GM12874 (cell line): ENCODE measurements at regions not wholly inside any gene's neighbourhood (a gene's known extent, or its start where the extent isn't known, plus 50 kb on each side); places are given as distances from the start of the nearest gene placed in this dataset.

Experiments
- TF ChIP-seq, protein P1 (sequence below): IDR thresholded peaks from 2 replicates; pipeline ENCODE4 v1.5.1; 2011; ENCODE audit warnings: low read depth, mild to moderate bottlenecking, control low read depth, low read length, moderate library complexity; ENCODE audit not compliant: insufficient read depth

GRCh38 chr14:44873536-44873935, 88.2 kb downstream of the KLHL28 start:
- TF ChIP-seq, protein P1, sequence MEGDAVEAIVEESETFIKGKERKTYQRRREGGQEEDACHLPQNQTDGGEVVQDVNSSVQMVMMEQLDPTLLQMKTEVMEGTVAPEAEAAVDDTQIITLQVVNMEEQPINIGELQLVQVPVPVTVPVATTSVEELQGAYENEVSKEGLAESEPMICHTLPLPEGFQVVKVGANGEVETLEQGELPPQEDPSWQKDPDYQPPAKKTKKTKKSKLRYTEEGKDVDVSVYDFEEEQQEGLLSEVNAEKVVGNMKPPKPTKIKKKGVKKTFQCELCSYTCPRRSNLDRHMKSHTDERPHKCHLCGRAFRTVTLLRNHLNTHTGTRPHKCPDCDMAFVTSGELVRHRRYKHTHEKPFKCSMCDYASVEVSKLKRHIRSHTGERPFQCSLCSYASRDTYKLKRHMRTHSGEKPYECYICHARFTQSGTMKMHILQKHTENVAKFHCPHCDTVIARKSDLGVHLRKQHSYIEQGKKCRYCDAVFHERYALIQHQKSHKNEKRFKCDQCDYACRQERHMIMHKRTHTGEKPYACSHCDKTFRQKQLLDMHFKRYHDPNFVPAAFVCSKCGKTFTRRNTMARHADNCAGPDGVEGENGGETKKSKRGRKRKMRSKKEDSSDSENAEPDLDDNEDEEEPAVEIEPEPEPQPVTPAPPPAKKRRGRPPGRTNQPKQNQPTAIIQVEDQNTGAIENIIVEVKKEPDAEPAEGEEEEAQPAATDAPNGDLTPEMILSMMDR = no peak

- TF ChIP-seq, protein P1 = no peak
Observed at GRCh38 chr14:44866770-44867169, 95.0 kb downstream of the KLHL28 start.

DNA sequence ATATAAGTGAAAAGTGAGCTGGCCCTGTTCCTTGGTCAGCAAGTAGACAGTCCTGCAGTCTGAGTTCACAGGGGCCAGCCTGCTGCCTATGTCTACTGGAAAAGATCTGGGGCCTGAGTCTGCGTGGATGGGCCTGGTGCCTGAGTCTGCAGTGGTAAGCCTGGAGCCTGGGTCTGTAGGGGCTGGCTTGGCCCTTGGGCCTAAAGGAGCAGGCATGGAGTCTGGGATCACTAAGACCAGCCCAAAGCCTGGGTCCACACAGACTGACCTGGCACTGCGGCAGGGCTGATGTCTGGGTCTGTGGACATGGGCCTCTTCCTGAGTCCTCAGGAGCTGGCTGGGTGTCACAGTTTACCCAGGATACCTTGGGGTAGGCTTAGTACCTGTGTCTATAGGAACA, 95.4 kb downstream of the KLHL28 start:
- TF ChIP-seq, protein P1 = no peak

- TF ChIP-seq, protein P1 = no peak
Observed at GRCh38 chr14:44863271-44863670, 98.5 kb downstream of the KLHL28 start.

DNA sequence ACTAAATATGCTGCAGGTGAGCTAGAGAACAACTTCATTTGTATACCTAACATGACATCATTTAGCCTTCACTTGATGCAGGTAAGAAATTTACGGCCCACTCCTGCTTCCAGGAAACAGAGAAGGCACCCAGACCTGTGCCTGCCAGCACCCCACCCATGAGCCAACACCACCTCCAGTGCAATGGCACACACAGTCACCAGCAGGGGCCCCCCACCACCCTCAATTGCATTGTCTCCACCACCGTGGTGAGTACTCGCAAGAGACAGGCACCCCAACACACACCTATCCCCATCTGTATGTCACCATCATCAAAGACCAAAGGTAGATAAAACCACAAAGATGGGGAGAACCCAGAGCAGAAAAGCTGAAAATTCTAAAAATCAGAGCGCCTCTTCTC, 107.6 kb downstream of the KLHL28 start:
- TF ChIP-seq, protein P1 = no peak

GRCh38 chr14:44847526-44848309, 114.0 kb downstream of the KLHL28 start:
- TF ChIP-seq, protein P1 = no peak

- TF ChIP-seq, protein P1 = peak; percentile 79
Observed at GRCh38 chr14:44846232-44846824, 115.4 kb downstream of the KLHL28 start.
